GM18498 (cell line): ENCODE measurements at regions not wholly inside any gene's neighbourhood (a gene's known extent, or its start where the extent isn't known, plus 50 kb on each side); places are given as distances from the start of the nearest gene placed in this dataset.
"Not testable (repeated sequence)": the region's sequence is repeated elsewhere in the genome, so short reads cannot be mapped to it uniquely, and the experiment has no call there.

Source experiments
- ATAC-seq: cut with Tn5 transposase; IDR thresholded peaks from one replicate; pipeline ENCODE4 v1.9.1; 2021; ENCODE audit warnings: mild to moderate bottlenecking, moderate library complexity; ENCODE audit not compliant: unreplicated experiment

DNA sequence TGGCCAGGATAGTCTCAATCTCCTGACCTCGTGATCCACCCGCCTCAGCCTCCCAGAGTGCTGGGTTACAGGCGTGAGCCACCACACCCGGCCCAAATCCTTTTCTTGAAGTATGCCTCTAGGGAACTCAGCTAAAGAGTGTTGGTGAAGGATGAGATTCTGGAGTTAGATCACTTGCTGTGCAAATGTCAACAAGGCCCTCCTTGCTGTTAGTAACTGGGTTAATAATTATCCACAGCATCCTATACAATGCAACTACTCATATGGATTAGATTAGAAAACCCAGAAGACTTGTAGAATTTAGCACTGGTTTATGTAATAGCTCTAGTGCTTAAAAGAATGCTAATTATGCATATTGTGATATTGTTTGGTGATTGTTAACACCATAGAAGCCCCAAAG is 310.8 kb upstream of the TFPI start:
- no peak for ATAC-seq

DNA sequence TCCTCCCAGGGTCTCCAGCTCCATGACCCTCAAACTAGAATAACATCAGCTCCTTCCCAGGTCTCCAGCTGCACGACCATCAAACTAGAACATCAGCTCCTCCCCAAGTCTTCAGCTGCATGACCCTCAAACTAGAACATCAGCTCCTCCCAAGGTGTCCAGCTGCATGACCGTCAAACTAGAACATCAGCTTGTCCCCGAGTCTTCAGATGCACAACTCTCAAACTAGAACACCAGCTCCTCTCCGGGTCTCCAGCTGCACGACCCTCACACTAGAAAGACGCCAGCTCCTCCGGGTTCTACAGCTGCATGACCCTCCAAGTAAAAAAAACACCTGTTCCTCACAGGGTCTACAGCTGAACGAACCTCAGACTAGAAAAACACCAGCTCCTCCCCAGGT is 312.9 kb upstream of the TFPI start:
- no peak for ATAC-seq

DNA sequence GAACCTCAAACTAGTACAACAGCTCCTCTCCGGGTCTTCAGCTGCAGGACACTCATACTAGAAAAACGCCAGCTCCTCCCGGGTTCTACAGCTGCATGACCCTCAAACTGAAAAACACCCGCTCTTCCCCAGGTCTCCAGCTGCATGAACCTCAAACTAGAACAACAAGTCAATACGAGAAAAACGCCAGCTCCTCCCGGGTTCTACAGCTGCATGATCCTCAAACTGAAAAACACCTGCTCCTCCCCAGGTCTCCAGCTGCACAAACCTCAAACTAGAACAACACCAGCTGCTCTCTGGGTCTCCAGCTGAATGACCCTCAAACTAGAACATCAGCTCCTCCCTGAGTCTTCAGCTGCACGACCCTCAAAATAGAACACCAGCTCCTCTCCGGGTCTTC is 315.0 kb upstream of the TFPI start:
- no peak for ATAC-seq

DNA sequence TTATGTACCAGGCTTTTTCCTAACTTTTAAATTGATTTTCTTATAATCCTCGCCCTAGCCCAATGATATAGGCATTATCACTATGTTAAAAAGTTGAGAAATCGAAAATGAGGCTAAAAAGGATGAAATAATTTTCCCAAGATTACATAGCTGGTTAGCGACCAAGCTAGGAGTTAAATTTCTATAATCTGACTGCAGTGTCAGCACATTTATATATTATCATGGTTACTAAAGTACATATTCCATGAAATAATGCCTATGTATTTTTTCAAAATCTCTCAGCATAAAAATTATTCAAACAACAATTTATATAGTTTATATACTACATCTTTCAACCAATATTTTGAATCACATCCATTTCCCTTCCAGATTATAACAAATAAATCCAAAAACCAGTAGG is 317.3 kb upstream of the TFPI start:
- no peak for ATAC-seq

DNA sequence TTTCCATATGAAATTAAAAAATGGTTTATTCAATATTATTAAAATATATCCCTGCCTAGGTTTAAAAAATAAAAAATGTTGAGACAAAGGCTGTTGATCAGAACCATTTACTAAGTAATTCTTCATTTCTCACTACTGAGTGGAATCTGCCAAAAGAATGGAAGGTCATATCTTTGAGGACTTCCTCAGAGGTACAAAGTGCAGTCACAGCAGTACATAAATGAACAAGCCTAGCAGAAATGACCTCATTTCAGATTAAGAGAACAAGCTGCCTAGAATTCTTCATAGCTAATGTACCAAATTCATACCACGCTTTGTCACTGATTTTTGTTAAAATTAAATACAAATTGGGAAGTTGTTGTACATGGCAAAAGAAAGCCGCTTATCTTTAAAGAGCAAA is 318.9 kb upstream of the TFPI start:
- no peak for ATAC-seq

DNA sequence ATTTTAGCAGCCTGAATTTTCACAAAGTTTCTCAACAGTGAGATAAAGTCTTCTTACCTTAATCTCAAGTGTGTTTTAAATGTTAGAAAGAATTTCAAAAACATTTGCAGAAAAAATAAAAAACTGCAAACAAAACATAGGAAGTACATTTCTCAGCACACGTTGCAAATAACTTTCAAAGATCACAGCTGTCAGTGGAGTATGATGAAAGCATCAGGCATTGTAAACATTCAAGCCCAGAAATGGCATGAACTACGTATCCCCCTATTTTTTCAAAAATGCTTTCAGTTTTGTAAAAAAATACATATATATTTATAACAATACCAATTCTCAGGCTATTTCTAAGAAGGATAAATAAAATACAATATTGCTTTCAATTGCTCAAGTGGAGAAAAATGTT is 320.6 kb upstream of the TFPI start:
- no peak for ATAC-seq

DNA sequence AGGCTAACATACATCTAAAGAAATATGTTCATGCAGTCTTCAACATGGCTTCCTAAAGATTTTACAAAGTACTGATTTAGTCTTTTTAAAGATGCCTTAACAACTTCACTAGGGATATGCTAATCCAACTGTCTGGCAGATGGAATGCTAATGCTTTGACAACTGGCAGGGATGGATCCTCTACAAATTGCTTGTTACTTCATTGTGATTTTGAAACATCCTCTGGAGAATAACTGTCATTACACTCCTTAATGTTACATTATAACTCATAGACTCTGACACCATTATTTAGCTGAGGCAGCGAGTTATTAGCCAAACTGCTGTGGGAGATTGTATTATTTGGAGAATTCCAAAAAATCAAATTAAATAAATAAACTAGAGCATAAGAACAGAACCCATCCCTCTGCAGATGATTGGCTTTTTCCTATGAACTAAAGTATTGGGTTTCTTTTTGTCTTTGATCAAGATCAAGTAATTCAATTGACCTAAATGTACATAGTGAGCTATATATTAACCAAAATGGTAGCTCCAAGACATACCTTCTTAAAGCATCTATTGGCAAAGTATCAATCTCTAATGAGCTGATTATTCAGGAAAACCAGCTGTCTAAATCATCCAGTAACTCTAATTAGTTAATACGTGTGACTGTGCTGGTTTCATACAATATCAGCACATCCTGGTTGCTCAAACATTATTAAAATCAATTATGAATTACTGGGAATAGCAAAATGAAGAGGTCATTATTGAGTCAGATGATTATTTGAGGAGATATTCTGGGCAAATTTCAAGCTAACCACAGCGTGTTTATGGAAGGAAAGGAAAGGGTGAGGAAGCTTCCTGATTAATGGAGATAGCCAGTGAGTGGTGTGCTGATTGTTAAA is 321.3 kb upstream of the TFPI start:
- no peak for ATAC-seq

DNA sequence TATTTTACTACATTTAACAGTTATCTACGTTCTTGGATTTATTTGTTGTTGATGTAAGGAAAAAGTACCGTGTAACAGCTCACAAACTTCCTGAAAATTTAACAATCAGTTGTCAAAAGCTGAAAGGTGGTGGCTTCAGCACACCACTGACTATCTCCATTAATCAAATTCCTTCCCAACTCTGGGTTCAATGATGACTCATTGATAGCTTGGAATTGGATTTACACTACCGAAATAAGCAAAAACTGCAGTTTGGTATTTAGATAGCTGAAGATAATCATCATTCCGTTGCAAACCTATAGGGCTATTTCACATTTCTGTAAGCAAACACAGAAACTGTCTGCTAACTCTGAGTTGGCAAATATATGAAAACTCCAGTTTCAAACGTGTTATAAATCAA is 322.3 kb upstream of the TFPI start:
- ATAC-seq, result no peak

DNA sequence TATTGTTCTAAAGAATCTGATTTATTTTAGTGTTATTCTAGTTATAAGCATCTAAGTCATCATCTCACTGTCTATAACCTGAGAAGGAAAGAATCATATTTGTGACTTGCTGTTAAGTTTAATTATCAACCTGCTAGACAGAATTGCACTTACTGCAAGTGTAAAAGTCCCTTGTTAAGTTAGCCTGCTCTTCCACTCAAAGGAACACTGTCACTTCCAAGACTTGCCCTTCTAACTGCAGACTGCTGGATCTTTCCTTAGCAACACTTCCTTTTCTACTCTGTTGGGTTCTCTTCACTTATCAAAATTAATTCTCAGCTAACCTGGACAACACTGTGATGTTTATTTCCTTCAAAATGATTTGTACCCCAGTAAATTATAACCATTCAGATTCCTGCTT is 323.2 kb upstream of the TFPI start:
- ATAC-seq, result no peak

DNA sequence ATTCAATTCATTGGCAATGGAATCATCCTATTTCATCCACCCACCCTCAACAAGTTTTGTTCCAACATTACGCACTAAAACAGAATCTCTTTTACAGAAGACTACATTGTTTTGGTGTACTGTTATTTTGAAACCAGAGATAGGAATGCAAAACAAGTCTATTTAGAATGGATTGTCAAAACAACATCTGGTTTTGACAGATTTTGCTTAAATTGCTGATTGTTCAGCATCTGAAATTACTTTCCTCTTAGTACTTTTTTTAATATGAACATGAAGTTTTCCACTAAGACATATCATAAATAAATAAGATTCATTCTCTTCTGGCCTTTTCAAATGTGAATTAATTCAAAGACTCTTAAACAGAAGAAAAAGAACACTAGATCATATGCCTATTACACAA is 323.9 kb upstream of the TFPI start:
- no peak for ATAC-seq

DNA sequence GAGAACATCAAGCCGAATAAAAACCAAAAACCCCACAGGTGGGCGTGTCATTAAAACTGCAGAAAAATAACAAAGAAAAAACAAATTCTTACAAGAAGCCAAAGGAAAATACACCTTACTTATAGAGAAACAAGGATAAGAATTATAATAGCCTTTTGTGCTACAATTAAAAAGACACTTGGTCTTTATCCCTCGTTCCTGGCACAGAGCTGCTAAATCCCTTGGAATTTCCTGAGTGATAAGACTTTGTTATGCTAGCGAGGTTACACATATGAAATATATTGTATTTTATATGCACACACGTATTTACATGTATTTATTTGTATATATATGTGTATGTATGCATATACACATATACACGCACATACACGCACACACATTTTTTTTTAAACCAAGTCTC is 325.3 kb upstream of the TFPI start:
- no peak for ATAC-seq

DNA sequence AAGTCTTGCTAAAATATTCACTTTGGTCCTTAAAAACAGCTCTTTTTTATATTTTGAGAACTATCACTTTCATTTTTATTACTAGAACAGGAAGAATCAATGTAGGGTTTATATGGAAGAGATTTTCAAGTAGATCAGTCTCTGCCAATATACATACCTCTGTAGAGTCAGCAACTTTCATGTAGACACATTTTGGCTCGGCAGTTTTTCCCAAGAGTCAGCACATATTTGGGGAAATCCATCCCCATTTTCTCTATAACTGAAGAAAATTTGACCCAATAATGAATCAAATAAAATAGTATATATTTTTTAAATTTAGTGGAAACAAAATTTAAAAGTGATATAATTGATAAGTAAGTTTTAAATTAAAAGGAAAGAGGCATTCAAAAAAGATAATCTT is 329.8 kb upstream of the TFPI start:
- ATAC-seq, result no peak

DNA sequence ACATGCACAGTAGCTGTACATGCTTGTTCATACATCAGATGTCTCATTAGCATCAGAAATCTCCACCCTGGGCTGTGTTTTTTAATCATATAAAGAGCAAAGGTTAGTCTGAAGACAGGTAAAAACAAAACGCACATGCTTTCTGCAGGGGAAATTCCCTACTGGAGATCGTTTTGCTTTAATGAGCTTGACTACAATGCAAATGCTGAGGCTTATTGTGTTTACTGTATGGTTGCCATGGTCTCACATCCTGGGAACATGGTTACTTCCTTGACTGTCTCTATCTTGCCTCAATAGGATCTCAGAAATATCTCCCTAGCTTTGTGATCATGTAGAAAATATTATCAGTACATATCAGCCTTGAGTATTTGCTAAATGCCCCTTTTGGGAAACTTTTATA is 336.5 kb upstream of the TFPI start:
- ATAC-seq, result no peak

DNA sequence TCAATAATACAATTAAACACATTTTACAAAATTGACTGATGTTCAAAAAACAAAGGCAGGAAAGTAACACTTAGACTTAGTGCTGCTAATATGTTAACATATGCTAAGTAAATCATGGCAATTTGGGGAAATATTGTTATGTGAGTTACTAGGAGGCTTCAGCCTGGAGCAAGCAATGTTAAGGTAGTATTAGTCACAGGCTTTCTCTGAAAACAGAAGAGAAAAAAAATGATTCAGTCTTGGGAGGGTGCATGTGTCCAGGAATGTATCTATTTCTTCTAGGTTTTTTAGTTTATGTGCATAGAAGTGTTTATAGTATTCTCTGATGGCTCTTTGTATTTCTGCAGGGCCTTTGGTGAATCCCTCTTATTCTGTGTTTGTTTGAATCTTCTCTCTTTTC is 345.8 kb upstream of the TFPI start:
- no peak for ATAC-seq

DNA sequence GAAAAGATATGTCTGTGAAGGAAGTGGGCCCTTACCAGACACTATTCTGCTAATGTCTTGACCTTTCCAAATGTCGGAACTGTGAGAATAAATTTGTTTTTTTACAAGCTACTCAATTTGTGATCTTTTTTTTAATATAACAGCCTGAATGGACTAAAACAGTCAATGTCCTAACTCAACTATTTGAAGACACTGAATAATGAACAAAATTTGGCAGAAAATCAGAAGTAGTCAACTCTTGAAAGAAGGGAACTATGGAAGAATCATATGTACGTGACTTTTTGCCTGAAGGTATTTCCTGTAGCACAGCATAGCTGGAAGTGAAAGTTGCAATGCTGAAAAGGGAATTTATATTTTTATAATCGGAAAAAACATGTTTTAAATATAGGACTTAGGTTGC is 351.8 kb upstream of the TFPI start:
- no peak for ATAC-seq

DNA sequence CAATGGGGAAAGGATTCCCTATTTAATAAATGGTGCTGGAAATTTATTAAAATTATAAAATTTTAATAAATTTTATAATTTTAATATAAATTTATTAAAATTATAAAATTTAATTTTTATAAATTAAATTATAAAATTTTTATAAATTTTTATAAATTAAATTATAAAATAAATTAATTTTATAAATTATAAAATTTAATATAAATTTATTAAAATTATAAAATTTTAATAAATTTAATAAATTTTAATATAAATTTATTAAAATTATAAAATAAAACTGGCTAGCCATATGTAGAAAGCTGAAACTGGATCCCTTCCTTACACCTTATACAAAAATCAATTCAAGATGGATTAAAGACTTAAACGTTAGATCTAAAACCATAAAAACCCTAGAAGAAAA is 356.7 kb upstream of the TFPI start:
- ATAC-seq, result not testable (repeated sequence)

DNA sequence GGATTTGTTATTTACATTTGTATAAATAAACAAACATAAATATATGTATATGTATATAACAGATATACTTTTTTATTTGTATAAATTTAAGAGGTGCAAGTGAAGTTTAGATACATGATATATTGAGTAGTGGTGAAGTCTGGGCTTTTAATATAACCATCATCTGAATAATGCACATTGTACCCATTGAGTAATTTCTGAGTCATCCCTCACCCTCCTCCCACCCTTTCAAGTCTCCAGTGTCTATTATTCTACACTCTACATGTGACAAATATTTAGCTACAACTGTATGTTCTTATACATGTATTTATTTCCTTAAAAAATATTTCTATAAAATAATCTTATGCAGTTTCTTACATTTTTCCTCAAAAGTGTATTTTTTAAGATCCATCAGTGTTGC is 358.7 kb upstream of the TFPI start:
- no peak for ATAC-seq

DNA sequence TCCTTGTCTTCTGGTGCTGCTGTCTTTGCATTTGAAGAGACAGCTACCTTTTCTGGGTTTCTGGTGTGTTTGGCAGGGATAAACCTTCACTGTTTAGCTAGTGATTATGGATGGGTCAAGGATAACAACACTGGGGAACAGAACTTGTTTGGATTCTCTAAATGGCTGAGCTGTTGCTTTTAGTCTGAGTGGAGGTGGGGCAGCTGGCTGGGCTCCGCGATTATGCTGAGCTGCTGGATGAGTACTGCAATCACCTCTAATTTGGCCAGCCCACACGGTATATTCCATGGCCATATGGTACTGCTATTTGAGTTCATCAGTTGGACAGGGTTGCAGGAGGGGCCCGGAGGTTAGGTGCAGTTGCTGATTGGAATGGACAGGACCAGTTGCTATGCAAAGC is 361.6 kb upstream of the TFPI start:
- ATAC-seq, result no peak

DNA sequence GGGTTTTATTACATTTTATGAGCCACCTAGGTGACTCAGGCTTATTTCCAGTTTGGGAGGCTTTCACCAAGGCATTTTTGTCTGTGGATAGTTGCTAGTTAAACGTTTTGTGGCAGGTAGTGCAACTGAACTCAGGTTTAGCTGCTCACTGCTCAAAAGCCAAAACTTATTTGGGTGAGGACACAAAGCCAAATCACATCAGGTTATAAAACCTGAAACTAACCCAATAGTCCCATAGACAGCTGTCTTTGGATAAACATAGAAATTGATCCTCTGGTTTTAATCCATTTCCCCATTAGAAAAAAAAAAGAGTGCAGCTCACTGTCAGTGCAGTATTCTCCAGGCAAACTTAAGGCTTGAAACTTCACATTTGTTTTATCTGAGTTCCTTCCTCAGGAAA is 362.6 kb upstream of the TFPI start:
- no peak for ATAC-seq

DNA sequence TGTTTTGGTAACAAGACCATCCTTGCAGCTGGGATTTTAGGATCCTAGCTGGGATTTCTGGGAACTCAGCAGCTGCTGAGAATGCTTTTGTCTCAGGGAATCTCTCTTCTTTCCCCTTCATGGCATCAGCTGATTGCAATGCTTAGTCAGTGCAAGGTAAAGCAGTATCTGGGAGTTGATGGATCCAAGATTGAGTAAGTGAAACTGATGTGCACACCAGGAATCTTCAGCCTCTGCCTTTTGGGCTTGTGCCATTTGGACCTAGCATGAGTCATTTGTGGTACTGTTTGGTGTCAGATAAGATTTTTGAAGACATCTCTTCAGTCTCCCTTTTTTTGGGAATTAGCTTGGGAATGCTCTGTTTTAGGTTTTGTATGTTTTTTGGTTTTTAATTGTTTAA is 363.3 kb upstream of the TFPI start:
- ATAC-seq, result no peak

DNA sequence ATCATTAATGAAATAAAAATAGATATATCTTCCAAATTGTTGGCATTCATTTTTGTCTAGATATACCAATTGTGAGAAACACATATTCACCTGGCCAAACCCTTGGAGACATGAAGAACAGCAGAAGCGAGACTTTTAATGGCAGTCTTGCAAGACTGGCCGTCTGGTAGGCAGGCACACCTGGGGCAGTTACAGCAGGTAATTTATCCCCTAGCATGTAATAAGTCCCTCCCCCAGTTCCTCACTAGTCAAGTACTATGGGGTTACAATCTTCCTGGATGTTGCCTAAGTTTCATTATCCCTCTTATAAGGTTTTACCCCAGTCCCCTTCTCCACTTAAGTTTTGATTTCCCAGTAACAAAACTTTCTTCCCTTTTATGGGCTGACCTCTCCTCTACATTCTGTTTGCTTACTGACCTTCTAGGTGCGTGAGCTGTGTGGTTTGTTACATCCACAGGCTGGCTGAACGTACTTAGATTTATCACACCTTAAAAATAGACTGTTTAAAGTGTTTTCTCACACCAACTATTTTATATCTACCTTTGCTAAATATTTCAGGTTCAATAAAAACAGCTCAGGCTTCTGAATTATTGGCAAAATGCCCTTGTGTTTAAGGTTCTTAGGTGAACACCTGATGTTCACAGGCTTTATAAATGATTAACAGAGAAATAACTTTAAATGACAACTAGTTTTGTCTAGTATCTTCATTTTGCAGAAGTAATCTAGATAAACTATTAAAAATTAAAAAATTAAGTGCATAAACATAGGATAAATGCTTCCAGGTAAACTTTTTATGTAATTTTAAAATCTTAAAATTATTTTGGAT is 365.0 kb upstream of the TFPI start:
- ATAC-seq, result no peak

DNA sequence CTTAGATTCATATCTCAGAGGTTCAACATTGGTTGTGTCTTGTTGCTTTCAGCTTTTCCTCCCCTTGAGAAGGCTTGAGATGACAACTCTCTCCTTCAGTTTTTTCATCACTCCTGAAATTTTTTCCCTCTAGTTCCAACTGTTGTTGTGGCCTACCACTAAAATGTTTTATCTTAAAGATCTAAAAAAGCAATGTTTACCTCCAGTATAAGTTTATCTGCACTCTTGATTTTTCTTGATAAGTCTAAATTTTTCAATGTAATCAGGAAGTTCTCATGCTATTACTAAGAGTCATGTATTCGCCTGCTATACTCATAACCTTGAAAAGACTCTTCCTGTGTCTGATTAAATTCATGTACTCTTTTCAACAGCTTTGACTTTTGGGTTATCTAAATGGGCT is 366.3 kb upstream of the TFPI start:
- ATAC-seq, result no peak
